ENCODE measurements at regions not wholly inside any gene's neighbourhood (a gene's known extent, or its start where the extent isn't known, plus 50 kb on each side); places are given as distances from the start of the nearest gene placed in this dataset.
"Not testable (repeated sequence)": the region's sequence is repeated elsewhere in the genome, so short reads cannot be mapped to it uniquely, and the experiment has no call there.

DNA sequence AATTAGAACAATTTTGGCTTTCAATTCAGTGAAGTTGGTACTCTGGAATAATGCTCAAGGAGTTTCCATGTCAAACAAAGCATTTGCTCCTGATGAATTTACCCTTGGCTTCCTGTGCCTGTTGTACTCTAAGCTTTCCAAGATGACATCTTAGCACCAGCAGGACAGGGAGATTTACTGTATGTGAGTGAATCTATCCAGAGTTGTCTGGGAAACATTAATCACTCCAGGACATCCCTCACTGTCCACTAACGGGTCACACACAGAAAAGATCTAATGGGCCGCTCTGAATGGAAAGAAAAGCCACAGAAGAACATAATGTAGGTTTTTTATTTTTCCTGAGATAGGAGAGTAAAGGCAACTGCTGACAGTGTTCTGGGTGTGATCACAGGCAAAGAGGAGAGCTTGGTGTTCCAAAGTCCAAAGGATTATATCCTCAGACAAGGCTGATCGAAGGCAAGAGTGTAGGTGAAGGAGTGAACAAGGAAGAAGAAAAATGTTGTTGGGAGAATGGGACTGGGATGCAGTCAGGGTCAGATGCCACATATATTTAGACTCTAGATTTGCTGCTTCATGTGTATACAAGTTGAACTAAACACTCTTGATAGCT is 167.7 kb upstream of the RPS23 start:
- no peak overlapping the region for H3K4me3 ChIP-seq (ENCODE audit: low read length)
- DNase-seq (ENCODE audit: low read depth, low spot score) = no peak

GRCh38 chr5:82439750-82440445 is 161.7 kb upstream of the RPS23 start:
- DNase-seq (ENCODE audit: low read depth, low spot score) = no peak
- H3K4me3 ChIP-seq (ENCODE audit: low read length) = no peak overlapping the region

DNA sequence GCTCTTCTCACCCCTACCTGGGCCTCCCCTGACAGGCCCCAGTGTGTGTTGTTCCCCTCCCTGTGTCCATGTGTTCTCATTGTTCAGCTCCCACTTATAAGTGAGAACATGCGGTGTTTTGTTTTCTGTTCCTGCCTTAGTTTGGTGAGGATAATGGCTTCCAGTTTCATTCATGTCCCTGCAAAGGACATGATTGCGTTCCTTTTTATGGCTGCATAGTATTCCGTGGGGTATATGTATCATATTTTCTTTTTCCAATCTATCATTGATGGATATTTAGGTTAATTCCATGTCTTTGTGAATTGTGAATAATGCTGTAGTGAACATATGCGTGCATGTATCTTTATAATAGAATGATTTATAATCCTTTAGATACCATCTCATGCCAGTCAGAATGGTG is 159.4 kb upstream of the RPS23 start:
- not testable (repeated sequence) for H3K4me3 ChIP-seq (ENCODE audit: low read length)

DNA sequence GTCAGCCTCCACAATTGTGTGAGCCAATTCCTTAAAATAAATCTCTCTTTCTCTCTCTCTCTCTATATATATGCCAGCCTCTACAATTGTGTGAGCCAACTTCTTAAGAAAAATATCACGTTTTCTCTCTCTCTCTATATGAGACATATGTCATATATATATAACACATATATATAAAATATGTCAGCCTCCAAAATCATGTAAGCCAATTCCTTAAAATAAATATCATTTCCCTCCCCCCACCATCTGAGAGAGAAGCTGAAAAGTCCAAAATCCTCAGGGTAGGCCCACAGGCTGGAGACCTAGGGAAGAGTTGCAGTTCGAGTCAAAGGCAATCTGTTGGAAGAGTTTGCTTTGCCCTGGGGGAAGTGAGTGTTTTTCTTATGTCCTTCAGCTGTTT is 158.1 kb upstream of the RPS23 start:
- H3K4me3 ChIP-seq (ENCODE audit: low read length) = no peak overlapping the region
- no peak for DNase-seq (ENCODE audit: low read depth, low spot score)

More for the DNA sequence above, 159.4 kb upstream of the RPS23 start:
- DNase-seq (ENCODE audit: low read depth, low spot score) = not testable (repeated sequence)

DNA sequence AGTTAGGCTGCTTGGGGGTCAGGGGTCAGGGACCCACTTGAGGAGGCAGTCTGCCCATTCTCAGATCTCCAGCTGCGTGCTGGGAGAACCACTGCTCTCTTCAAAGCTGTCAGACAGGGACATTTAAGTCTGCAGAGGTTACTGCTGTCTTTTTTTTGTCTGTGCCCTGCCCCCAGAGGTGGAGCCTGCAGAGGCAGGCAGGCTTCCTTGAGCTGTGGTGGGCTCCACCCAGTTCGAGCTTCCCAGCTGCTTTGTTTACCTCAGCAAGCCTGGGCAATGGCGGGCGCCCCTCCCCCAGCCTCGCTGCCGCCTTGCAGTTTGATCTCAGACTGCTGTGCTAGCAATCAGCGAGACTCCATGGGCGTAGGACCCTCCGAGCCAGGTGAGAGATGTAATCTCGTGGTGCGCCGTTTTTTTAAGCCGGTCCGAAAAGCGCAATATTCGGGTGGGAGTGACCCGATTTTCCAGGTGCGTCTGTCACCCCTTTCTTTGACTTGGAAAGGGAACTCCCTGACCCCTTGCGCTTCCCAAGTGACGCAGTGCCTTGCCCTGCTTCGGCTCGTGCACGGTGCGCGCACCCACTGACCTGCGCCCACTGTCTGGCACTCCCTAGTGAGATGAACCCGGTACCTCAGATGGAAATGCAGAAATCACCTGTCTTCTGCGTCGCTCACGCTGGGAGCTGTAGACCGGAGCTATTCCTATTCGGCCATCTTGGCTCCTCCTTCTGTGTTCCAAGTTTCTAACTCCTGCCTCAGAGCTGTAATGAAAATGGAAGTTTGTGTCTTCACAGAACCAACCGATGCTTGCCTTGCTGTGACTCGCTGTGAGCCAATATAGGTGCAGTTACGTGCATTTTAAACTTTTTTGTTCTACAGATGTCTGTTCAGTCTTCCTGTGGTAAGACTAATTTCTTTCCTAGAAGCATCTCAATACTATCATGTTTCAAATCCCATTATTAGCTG is 156.8 kb upstream of the RPS23 start:
- DNase-seq (ENCODE audit: low read depth, low spot score); H3K4me3 ChIP-seq (ENCODE audit: low read length): not testable (repeated sequence)

- no peak overlapping the region for H3K4me3 ChIP-seq (ENCODE audit: low read length)
- DNase-seq (ENCODE audit: low read depth, low spot score) = no peak
These were observed 148.5 kb upstream of the RPS23 start for GRCh38 chr5:82426464-82427154.

GRCh38 chr5:82425591-82425990 is 147.4 kb upstream of the RPS23 start:
- no peak for DNase-seq (ENCODE audit: low read depth, low spot score)
- no peak overlapping the region for H3K4me3 ChIP-seq (ENCODE audit: low read length)

- H3K4me3 ChIP-seq (ENCODE audit: low read length) = no peak overlapping the region
- no peak for DNase-seq (ENCODE audit: low read depth, low spot score)
These were observed 146.1 kb upstream of the RPS23 start for GRCh38 chr5:82424211-82424610.

DNA sequence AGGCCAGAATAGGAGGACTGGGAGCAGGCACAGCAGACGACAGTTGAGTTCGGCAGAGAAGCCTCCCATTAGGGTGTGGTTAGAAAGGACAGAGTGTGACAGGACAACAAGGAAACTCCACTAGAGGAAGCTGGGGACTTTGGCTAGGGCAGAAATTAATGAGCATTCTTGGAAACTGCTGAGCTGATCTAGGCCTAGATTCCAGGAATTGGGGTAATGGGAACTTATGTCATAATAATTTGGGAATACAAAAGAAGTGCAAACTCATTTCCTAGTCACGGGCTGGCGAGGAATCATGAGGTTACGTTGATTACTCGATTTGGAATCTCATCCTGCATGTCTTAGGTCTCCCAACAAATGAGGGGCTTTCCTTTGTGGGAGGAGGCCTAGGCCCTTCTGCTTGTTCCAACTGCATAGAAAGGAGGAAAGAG is 144.6 kb upstream of the RPS23 start:
- no peak overlapping the region for H3K4me3 ChIP-seq (ENCODE audit: low read length)
- DNase-seq (ENCODE audit: low read depth, low spot score) = no peak

DNA sequence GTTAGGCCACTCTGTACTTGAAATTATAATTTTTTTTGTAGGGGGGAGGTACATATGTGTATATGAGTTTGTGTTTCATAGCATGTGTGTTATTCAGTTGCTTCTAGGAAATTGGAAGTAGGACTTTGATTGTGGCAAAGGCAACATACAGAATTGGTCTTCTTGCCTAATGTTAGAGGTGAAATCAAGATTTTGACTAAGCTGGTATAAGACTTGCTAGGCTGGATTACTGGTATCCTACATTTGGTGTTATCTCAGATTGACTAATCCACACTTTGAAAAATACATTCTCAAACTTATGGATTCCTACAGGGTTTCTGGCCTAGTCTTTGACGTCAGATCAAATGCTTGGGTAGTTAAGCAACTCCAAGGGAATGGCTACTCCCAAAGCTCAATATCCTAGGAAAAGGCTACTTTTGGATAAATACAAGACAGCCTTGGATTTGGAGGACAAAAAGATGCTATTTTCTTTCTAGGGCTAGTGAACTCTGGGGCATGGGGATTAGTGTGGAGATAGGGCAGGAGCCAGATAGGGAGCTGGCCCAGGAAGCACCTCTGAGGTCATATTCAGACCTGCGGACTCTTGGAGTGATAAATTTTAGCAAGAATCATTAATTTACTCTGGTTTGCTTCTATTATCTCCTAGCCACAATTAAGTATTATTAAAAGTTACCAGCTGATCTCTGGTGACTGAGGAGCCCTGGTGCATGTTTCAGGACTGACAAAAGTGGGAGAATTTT is 144.0 kb upstream of the RPS23 start:
- DNase-seq (ENCODE audit: low read depth, low spot score) = no peak
- no peak overlapping the region for H3K4me3 ChIP-seq (ENCODE audit: low read length)

- DNase-seq (ENCODE audit: low read depth, low spot score) = no peak
- no peak overlapping the region for H3K4me3 ChIP-seq (ENCODE audit: low read length)
These were observed 143.0 kb upstream of the RPS23 start for GRCh38 chr5:82421119-82421518.

GRCh38 chr5:82420524-82420923 is 142.4 kb upstream of the RPS23 start:
- H3K4me3 ChIP-seq (ENCODE audit: low read length); DNase-seq (ENCODE audit: low read depth, low spot score): not testable (repeated sequence)

DNA sequence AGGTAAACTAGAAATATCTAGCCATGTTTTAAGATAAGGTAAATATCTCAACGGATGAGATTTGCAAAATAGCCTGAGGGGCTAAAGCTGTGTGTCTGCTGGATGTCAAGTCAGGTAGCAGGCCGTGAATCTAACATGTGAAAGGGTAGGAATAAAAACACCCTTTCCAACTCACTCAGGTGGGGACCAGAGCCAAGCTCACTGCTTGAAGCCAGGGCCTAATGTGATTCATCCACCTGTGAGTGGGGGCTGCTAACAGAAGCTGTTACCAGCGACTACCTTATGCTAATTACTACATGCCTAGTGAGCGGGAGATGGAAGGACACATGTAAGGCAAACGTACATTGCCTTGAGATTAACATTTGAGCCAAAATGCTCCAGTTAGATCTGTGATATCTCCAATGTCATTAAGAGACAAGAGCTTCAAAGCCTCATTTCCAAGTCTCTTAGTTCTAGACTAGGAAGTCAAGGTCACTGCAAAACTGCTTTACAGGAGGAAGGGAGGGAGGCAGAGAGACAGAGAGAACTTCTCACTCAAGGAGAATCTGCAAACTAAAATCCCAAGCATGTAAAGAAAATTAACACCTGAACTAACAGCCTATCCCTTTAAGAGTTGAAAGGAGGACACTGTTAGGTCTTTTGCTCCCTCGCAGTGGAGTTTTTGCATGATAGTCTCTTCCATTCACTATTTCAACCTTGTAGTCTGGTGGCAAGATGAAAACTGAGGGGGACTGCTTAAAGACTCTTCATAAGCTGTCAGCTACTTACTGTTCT is 141.6 kb upstream of the RPS23 start:
- no peak overlapping the region for H3K4me3 ChIP-seq (ENCODE audit: low read length)
- DNase-seq (ENCODE audit: low read depth, low spot score) = no peak

GRCh38 chr5:82418608-82418950 is 140.4 kb upstream of the RPS23 start:
- no peak for DNase-seq (ENCODE audit: low read depth, low spot score)
- no peak overlapping the region for H3K4me3 ChIP-seq (ENCODE audit: low read length)

GRCh38 chr5:82417776-82418607 is 139.8 kb upstream of the RPS23 start:
- no peak overlapping the region for H3K4me3 ChIP-seq (ENCODE audit: low read length)
- DNase-seq (ENCODE audit: low read depth, low spot score) = no peak

GRCh38 chr5:82416512-82416911 is 138.4 kb upstream of the RPS23 start:
- no peak for DNase-seq (ENCODE audit: low read depth, low spot score)
- no peak overlapping the region for H3K4me3 ChIP-seq (ENCODE audit: low read length)

DNA sequence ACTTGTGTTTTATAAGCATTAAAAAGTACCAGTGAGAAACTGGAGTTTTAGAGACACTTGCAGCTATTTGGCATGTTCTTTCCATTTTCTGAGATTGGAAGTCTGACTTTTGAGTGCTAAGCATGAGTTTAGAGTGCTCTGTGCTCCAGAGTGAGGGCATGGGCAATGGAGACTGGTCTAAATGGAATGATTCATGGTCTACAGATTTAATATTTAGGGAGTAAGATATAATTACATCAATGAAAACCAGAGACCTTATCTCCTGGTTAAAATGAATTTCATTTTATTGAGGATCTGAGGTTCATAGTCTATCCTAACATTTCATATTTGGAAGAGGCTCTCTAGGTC is 135.9 kb upstream of the RPS23 start:
- no peak for DNase-seq (ENCODE audit: low read depth, low spot score)

More for the DNA sequence above, 135.9 kb upstream of the RPS23 start:
- H3K4me3 ChIP-seq (ENCODE audit: low read length) = no peak overlapping the region

Measured in Jurkat, Clone E6-1 (cell line).